GM06990 (cell line): ENCODE measurements at regions not wholly inside any gene's neighbourhood (a gene's known extent, or its start where the extent isn't known, plus 50 kb on each side); places are given as distances from the start of the nearest gene placed in this dataset.

Experiments used
- DNase-seq: peaks from one replicate; pipeline ENCODE4 v3.0.0-alpha.2; 2011; ENCODE audit not compliant: insufficient read length; ENCODE audit errors: extremely low read depth
- H3K27me3 ChIP-seq: replicated peaks from 2 replicates; pipeline ENCODE4 v1.6.0; 2011; ENCODE audit warnings: low read length; ENCODE audit not compliant: control insufficient read depth, insufficient read depth
- H3K36me3 ChIP-seq: 2 replicates; pipeline ENCODE4 v1.5.1; 2011; ENCODE audit warnings: low read length; ENCODE audit not compliant: control insufficient read depth, insufficient read depth
- H3K4me3 ChIP-seq: replicated peaks from 2 replicates; pipeline ENCODE4 v1.5.1; 2011; ENCODE audit warnings: low read depth, mild to moderate bottlenecking, control low read depth, low read length
- TF ChIP-seq, protein P1 (sequence below): IDR thresholded peaks from 2 replicates; pipeline ENCODE4 v1.5.1; 2011; ENCODE audit warnings: low read length, control low read depth, mild to moderate bottlenecking, inconsistent platforms; ENCODE audit not compliant: insufficient read depth, poor library complexity, severe bottlenecking

DNA sequence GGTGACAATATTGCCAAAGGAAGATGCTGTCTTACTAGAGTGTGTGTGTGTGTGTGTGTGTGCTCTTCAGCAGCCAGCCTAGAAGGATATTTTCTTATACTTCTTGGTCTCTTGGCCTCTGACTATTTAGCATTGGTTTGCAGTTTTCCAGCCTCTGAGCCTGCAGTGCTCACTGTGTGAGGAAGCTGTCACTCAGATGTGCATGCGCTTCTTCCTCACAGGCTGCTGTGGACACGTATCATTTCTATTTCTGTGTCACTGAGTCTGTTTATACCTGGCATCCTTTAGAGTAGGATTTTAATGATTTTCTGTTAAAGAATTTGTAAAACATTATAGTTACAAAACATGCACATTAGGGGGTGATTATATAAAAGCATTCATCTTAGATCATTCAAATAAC lies 83.3 kb downstream of the ALDH8A1 start:
- Histone ChIP-seq H3K4me3 (no peak overlapping the region), H3K27me3 (no peaks in the 10 kb centered on the region), H3K36me3 (no peaks in the 10 kb centered on the region)
- no peak for DNase-seq
- TF ChIP-seq, protein P1, sequence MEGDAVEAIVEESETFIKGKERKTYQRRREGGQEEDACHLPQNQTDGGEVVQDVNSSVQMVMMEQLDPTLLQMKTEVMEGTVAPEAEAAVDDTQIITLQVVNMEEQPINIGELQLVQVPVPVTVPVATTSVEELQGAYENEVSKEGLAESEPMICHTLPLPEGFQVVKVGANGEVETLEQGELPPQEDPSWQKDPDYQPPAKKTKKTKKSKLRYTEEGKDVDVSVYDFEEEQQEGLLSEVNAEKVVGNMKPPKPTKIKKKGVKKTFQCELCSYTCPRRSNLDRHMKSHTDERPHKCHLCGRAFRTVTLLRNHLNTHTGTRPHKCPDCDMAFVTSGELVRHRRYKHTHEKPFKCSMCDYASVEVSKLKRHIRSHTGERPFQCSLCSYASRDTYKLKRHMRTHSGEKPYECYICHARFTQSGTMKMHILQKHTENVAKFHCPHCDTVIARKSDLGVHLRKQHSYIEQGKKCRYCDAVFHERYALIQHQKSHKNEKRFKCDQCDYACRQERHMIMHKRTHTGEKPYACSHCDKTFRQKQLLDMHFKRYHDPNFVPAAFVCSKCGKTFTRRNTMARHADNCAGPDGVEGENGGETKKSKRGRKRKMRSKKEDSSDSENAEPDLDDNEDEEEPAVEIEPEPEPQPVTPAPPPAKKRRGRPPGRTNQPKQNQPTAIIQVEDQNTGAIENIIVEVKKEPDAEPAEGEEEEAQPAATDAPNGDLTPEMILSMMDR: no peak

DNA sequence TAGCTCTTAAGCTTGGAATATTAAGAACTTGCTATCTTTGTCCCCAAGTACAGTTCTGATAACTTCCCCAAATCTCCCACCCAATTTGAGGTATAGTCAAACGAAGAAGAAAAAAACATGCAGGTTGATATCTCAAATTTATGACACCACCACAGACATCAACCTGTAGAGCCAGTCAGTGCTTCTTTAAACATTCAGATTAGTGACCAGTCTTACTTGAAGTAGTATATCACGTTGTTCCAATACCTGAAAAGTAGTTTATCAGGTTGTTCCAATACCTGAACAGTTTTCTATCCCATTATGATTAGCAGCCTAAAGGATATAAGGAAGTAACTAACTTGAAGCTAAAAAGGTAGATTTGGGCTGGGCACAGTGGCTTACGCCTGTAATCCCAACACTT lies 85.3 kb downstream of the ALDH8A1 start:
- no peak for DNase-seq
- Histone ChIP-seq H3K27me3 (no peaks in the 10 kb centered on the region), H3K36me3 (no peaks in the 10 kb centered on the region), H3K4me3 (no peak overlapping the region)
- TF ChIP-seq, protein P1: no peak

DNA sequence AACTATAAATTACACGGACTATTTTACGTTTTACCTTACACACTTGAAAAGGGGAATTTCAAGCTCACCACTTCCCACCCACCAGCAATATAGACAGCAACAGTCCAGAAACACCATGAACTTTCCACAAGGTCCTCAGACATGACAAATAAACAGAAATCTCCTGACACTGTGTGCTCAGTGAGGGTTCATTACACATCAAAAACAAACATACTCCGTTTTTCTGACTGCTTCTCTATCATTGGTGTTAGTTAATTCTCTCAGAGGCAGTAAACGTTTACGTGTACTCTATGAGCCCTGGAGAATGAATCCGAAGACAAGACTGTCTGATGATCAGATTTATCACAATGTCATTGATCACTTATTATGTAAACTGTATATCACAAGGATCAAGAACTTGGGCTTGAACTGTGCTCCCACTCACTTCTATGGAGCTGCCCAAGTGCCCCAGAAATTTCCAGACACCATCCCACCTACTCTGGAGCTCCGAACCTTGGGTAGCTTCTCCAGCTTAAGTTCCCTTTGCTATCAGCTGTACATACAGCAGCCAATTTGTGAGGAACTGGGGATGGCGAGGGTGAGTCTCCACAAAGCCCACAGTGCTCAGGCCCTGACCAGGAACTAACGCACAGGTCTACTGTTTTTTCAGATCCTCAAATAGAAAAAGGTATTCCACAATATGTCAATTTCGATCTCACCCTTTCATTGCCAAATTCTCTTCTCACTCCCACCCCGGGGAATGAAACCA lies 86.0 kb downstream of the ALDH8A1 start:
- Histone ChIP-seq H3K4me3 (no peak overlapping the region), H3K36me3 (no peaks in the 10 kb centered on the region), H3K27me3 (no peaks in the 10 kb centered on the region)
- TF ChIP-seq, protein P1: no peak
- DNase-seq: no peak

DNA sequence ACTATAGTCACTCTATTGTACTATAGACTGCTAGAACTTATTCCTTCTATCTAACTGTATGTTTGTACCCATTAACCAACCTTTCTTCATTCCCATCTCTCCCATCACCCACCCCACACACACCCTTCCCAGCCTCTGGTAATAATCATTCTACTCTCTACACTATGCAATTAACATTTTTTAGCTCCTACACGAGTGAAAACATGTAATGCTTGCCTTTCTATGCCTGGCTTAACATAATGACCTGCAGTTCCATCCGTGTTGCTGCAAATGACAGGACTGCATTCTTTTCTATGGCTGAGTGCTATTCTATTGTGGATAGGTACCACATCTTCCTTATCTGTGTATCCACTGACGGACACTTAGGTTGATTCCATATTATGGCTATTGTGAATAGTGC lies 95.5 kb downstream of the ALDH8A1 start:
- DNase-seq: no peak

DNA sequence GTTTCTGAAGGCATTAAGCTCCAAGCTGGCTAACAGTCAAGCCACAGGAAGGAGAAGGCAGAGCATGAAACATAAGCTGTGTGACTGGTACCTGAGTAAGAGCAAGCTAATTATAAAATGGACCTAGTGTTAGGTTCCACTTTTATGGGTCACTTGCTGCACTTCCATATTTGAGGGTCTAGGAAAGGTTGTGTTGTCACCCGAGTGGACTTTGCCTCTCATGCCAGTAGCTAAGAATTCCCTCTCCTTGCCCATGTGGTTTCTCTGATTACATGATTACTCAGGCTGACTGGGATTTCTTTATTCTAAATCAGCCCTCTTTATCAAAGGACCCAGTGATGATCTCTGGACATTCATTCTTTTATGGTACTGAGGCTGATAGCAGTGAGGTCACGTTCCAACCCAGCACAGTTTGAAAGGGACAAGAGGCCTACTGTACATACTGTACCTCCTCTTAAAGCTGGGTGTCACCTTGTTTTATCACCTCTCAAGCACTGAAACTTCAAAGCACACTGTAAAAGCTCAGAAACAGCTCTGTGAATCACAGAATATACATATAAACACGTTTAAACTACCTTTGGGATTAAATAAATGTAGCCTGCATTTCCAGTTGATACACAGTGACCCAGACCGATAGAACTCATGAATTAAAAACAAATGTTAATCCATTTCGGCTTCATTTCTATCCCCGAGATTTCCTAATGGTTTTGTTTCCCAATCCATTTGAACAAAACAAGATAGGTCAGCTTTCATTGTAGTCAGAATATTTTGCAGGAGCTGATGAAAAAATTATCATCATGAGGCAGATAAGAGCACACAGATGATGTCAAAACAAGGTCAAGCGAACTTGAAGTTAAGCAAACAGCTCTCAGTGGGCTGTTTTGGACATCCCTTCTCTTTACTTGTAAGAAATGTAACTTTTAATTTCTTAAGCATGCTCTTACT lies 96.5 kb downstream of the ALDH8A1 start:
- H3K36me3 ChIP-seq: no peaks in the 10 kb centered on the region

More for the DNA sequence above, 95.5 kb downstream of the ALDH8A1 start:
- TF ChIP-seq, protein P1: no peak
- no peaks in the 10 kb centered on the region for H3K27me3 ChIP-seq
- no peaks in the 10 kb centered on the region for H3K36me3 ChIP-seq
- no peak overlapping the region for H3K4me3 ChIP-seq

More for the DNA sequence above, 96.5 kb downstream of the ALDH8A1 start:
- no peak for DNase-seq
- Histone ChIP-seq H3K27me3 (no peaks in the 10 kb centered on the region), H3K4me3 (no peak overlapping the region)
- TF ChIP-seq, protein P1: no peak
